Activated T-cell treated with anti-CD3 and anti-CD28 coated beads for 1 hour (primary cell): ENCODE measurements at regions not wholly inside any gene's neighbourhood (a gene's known extent, or its start where the extent isn't known, plus 50 kb on each side); places are given as distances from the start of the nearest gene placed in this dataset.
"Not testable (repeated sequence)": the region's sequence is repeated elsewhere in the genome, so short reads cannot be mapped to it uniquely, and the experiment has no call there.

Experiments
- DNase-seq: peaks from one replicate; pipeline ENCODE4 v3.0.0-alpha.2; 2020; ENCODE audit warnings: low read depth

- no peak for DNase-seq
Measured at GRCh38 chr3:82618594-82618993, 857.1 kb upstream of the GBE1 start.

- DNase-seq, result no peak
Measured at GRCh38 chr3:82610236-82610635, 848.8 kb upstream of the GBE1 start.

DNA sequence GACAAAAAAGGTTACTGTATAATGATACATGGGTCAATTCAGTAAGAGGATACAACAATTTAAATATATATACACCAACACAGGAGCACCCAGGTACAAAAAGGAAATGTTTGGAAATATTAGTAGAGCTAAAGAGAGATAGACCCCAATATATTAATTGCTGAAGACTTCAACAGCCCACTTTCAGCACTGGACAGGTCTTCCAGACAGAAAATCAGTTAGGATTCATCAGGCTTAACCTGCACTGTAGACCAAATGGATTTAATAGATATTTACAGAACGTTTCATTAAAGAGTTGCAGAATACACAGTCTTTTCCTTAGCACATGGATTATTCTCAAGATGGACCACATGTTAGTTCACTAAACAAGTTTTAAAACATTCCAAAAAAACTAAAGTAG lies 845.9 kb upstream of the GBE1 start:
- no peak for DNase-seq

GRCh38 chr3:82596805-82597204 lies 835.4 kb upstream of the GBE1 start:
- no peak for DNase-seq

DNA sequence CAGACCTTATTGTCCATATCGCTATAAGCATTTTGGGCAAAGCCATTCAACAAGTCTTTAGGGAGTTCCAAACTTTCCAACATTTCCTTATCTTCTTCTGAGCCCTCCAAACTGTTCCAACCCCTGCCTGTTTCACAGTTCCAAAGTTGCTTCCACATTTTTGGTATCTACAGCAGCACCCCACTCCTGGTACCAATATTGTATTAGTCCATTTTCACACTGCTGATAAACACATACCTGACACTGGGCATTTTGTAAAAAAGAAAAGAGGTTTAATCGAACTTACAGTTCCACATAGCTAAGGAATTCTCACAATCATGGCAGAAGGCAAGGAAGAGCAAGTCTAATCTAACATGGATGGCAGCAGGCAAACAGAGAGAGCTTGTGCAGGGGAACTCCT lies 834.1 kb upstream of the GBE1 start:
- no peak for DNase-seq

- DNase-seq, result no peak
Measured at GRCh38 chr3:82587174-82587573, 825.7 kb upstream of the GBE1 start.

- no peak for DNase-seq
Measured at GRCh38 chr3:82586414-82586813, 825.0 kb upstream of the GBE1 start.

DNA sequence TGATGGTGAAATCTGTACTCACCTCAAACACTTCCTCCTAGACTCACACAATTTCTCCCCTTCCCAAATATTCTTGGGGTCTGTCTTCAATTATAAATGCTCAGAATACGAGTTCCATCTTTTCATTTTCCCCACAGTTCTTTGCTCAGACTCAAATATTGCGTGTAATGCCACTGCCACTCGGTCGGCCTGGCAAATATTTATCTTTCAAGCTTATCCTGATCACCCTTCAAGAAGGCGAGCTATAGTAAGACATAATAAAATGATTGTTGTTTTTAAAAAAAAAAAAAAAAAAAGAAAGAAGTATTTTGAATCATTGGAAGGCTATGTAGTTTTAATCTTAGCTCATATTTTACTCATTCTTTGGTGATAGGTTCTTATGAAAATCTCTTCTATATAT lies 824.6 kb upstream of the GBE1 start:
- not testable (repeated sequence) for DNase-seq

GRCh38 chr3:82585591-82585990 lies 824.1 kb upstream of the GBE1 start:
- not testable (repeated sequence) for DNase-seq

DNA sequence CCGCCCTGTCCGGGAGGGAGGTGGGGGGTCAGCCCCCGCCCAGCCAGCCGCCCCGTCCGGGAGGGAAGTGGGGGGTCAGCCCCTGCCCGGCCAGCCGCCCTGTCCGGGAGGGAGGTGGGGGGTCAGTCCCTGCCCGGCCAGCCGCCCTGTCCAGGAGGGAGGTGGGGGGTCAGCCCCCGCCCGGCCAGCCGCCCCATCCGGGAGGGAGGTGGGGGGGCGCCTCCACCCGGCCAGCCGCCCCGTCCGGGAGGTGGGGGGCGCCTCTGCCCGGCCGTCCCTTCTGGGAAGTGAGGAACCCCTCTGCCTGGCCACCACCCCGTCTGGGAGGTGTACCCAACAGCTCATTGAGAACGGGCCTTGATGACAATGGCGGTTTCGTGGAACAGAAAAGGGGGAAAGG lies 823.4 kb upstream of the GBE1 start:
- not testable (repeated sequence) for DNase-seq

GRCh38 chr3:82584415-82584814 lies 823.0 kb upstream of the GBE1 start:
- not testable (repeated sequence) for DNase-seq

GRCh38 chr3:82581350-82581749 lies 819.9 kb upstream of the GBE1 start:
- DNase-seq, result no peak

GRCh38 chr3:82572721-82573120 lies 811.3 kb upstream of the GBE1 start:
- no peak for DNase-seq

DNA sequence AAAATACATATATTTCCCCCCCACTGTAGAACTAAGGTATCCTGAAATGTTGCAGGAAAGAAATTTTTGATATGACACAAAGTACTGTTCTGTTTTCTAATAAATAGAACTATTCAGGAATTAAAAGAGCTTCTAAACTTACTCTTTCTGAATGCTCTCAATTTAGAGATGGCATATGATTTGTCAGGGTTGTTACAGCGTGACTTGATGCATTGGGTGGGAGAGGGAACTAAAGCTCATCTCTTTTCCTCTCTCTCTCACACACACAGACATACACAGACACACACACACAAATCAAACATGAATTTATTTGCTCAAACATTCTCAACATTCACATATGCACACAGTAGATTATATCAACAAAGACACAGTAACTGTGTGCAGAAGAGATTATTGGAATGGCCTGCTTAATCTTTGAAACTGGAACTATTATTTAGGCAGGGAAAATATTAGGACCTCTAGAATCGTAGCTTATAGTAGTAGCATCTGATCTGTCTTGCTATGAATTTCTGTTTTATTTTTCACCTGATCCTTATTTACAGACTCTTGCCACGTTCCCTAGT lies 807.4 kb upstream of the GBE1 start:
- DNase-seq, result no peak

- no peak for DNase-seq
Measured at GRCh38 chr3:82567029-82567600, 805.7 kb upstream of the GBE1 start.

DNA sequence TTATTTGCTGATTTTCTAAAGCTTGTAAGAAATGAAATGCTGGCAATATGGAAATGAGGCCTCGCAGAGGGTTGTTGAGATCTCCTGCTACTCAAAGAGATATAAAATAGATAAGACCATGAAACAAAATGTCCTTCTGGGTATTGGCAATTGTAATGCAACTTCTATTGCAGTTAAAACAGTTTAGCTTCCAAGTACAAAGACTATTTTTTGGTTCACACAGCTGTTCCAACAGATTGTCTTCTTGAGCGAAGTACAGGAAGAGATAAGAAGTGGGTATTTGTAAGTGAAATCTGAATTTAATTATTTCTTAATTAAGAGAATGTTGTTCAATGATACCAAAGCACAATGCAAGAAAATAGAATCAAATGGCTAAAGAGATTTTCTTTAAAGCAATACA lies 801.5 kb upstream of the GBE1 start:
- DNase-seq, result no peak

DNA sequence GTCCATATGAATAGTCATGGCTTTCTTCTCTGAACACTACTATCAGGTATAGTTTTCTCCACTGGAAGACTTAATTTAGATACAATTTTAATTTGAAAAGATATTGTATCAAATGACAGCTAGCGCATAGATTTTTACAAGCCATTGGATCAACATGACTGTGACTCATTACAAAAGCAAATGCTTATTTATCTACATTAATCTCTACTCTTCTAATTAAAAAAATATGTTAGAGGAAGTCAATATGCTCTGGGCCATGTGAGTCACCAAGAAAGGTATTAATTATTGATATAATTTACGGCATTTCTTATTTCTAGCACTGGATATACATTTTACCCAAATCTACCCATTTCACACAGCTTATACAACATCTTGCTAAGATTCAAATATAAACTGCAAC lies 800.3 kb upstream of the GBE1 start:
- DNase-seq, result no peak

- no peak for DNase-seq
Measured at GRCh38 chr3:82558081-82558480, 796.6 kb upstream of the GBE1 start.

DNA sequence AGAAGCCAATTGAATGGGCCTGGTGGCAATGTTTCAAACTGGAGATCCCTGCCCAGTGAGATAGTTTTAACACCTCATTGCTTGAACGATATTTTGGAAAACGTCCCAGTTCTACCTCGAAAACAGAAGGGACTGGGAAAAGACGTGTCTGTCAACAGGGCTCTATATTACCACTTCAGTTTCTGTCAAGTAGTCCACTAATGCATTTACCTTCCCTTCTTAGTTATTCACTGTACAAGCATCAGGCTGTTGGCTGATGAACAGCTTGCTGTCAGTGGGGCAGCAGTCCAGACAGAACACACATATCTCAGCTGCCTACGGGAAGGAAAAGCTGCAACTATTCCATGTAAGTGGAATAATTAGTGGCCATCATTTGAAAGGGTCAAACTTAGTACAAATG lies 794.7 kb upstream of the GBE1 start:
- no peak for DNase-seq

DNA sequence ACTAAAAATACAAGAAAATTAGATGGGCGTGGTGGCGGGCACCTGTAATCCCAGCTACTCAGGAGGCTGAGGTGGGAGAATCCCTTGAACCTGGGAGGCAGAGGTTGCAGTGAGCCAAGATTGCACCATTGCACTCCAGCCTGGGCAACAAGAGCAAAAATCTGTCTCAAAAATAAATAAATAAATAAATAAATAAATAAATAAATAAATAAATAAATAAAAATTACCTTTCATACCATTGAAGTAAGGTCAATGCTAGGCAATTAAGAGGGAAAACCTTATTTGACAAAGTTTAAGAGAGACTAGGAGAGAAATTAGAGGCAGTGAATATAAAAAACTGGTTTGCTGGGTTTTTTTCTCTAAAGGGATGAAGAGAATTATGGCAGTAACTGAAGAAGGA lies 781.1 kb upstream of the GBE1 start:
- DNase-seq, result not testable (repeated sequence)

DNA sequence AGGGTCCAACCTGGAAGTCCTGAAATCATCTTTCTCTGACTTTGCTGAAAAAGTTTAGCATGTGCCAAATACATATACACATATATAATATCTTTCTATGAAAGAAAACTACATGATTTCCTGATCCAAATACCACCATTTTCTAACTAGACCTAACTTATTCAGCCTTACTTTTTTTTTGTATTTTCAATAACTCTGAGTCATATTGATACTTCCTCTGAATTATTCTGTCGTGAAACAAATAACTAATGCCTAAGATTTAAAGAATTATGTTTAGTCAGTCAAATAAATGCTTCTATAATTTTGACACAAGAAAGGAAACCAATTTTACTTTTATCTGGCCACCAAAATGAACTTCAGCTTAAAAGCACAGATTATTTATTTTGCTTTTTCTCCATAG lies 760.2 kb upstream of the GBE1 start:
- DNase-seq, result no peak

DNA sequence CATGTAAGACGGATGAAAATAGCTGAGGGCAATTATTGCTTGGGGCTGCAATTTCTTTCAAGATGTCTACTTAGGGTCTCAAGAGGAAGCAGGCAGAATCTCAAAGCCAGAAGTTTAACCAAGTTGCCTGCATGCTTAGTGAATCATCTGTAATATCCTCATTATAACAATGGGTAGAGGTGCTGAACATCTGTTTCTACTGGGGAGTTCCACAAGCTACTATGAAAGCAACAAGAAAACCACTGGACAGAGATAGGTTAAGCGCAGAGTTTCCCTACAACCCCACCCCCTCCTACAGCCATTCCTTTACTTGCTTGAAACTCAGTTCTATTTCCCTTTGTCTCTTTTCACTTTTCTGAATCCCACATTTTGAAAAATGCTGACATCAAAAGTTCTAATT lies 759.4 kb upstream of the GBE1 start:
- DNase-seq, result no peak

- DNase-seq, result no peak
Measured at GRCh38 chr3:82509951-82510603, 748.6 kb upstream of the GBE1 start.
